ENCODE measurements at regions not wholly inside any gene's neighbourhood (a gene's known extent, or its start where the extent isn't known, plus 50 kb on each side); places are given as distances from the start of the nearest gene placed in this dataset.

GRCh38 chr9:13395156-13395555 is 115.7 kb upstream of the MPDZ start:
- ATAC-seq (no peak), FAIRE-seq (no peak), DNase-seq (ENCODE audit: low spot score) (no peak)
- intact Hi-C loops (cut with micrococcal nuclease; ENCODE audit: unreplicated experiment): no loop called here
- no peaks in the 10 kb centered on the region for H3K4me1 ChIP-seq (ENCODE audit: insufficient read depth, low read length)
- H3K36me3 ChIP-seq (replicated peaks in 1 of 2; ENCODE audit: control insufficient read depth in 1 of 2, insufficient read depth in 2 of 2, low read length in 2 of 2): no peaks in the 10 kb centered on the region
- H2AFZ ChIP-seq (ENCODE audit: low read length): no peak overlapping the region
- ChIA-PET CTCF (ENCODE audit: low intra/inter-chr PET ratio, low total read pairs) (no interaction called here), POLR2A (no interaction called here)
- in situ Hi-C loops (cut with HindIII; ENCODE audit: extremely low pct_ligation_motif_present, low pct_unique_long_range_greater_than_20kb): no loop called here
- no TSS peak for BruUV-seq (replicated peaks)
- no peak overlapping the region for H3K4me2 ChIP-seq (ENCODE audit: low read depth, low read length)
- no peak overlapping the region for H3K27ac ChIP-seq (ENCODE audit: extremely low read length, insufficient read depth, low read length)
- no peaks in the 10 kb centered on the region for H3K27me3 ChIP-seq (ENCODE audit: control insufficient read depth in 1 of 2, insufficient read depth in 2 of 2, low read length in 2 of 2)
- no peaks in the 10 kb centered on the region for H3K9me3 ChIP-seq (ENCODE audit: low read length)
- no peaks in the 10 kb centered on the region for H4K20me1 ChIP-seq (ENCODE audit: insufficient read depth, low read length)
- no peaks in the 10 kb centered on the region for H3K79me2 ChIP-seq (ENCODE audit: insufficient read depth, low read length)
- no peak overlapping the region for H3K9ac ChIP-seq (ENCODE audit: insufficient read depth, low read depth, low read length)
- H3K4me3 ChIP-seq (replicated peaks in 1 of 3; ENCODE audit: insufficient read depth in 1 of 3, low read depth in 2 of 3, low read length in 3 of 3): no peak overlapping the region
- TF ChIP-seq EZH2 (conservative IDR thresholded peaks at IDR 0.05; ENCODE audit: low read depth, low read length): no peak
- no peak for TF ChIP-seq KDM4B (CRISPR knock-in tag; IDR thresholded peaks at IDR 0.05)
- no peak for TF ChIP-seq ZNF441 (CRISPR knock-in tag; IDR thresholded peaks at IDR 0.05; ENCODE audit: borderline replicate concordance)
- no peak for TF ChIP-seq NFYB (CRISPR knock-in tag; IDR thresholded peaks at IDR 0.05)
- TF ChIP-seq YEATS2 (CRISPR knock-in tag; IDR thresholded peaks at IDR 0.05; ENCODE audit: borderline replicate concordance): no peak
- no peak for TF ChIP-seq NFRKB (IDR thresholded peaks at IDR 0.05)
- no peak for TF ChIP-seq PHF5A (CRISPR knock-in tag; IDR thresholded peaks at IDR 0.05; ENCODE audit: low read depth, unreplicated experiment)
- no peak for TF ChIP-seq PRDM10 (CRISPR knock-in tag; IDR thresholded peaks at IDR 0.05; ENCODE audit: low read depth)
- no peak for TF ChIP-seq ZNF20 (CRISPR knock-in tag; IDR thresholded peaks at IDR 0.05)
- no peak for TF ChIP-seq SRY (CRISPR knock-in tag; IDR thresholded peaks at IDR 0.05)
- TF ChIP-seq ZNF232 (CRISPR knock-in tag; IDR thresholded peaks at IDR 0.05; ENCODE audit: borderline replicate concordance): no peak
- no peak for TF ChIP-seq MLLT10 (CRISPR knock-in tag; IDR thresholded peaks at IDR 0.05)
- TF ChIP-seq ZNF431 (CRISPR knock-in tag; IDR thresholded peaks at IDR 0.05; ENCODE audit: borderline replicate concordance, low read depth): no peak
- TF ChIP-seq SNAPC4 (CRISPR knock-in tag; IDR thresholded peaks at IDR 0.05): no peak
- no peak for TF ChIP-seq U2AF2 (IDR thresholded peaks at IDR 0.05; ENCODE audit: low read depth, low read length)
